Suprapubic skin (tissue), 4 donors: ENCODE measurements at regions not wholly inside any gene's neighbourhood (a gene's known extent, or its start where the extent isn't known, plus 50 kb on each side); places are given as distances from the start of the nearest gene placed in this dataset.
A peak's percentile ranks its signal among the peaks of the same experiment; 100 is the strongest.

ENCODE experiments used
- DNase-seq, 2 donors: peaks; one replicate each; pipeline ENCODE4 v3.0.0-alpha.2; 2019; ENCODE audit warnings: low spot score in 2 of 2
- H3K27ac ChIP-seq: fragments of 200-600 bp; sonication (generic); one replicate; pipeline ENCODE4 v1.5.1; 2019
- H3K27me3 ChIP-seq: fragments of 200-600 bp; sonication (generic); one replicate; pipeline ENCODE4 v1.5.1; 2019
- H3K36me3 ChIP-seq: fragments of 200-600 bp; sonication (generic); one replicate; pipeline ENCODE4 v1.5.1; 2019
- H3K4me1 ChIP-seq: fragments of 200-600 bp; sonication (generic); one replicate; pipeline ENCODE4 v1.5.1; 2019
- H3K4me3 ChIP-seq: fragments of 200-600 bp; sonication (generic); one replicate; pipeline ENCODE4 v1.5.1; 2019; ENCODE audit warnings: mild to moderate bottlenecking
- H3K9me3 ChIP-seq: fragments of 200-600 bp; sonication (generic); one replicate; pipeline ENCODE4 v1.5.1; 2019
- EP300 ChIP-seq: sonication (generic); formaldehyde crosslinking; IDR thresholded peaks from one replicate; pipeline ENCODE4 v1.6.1; 2017; ENCODE audit warnings: antibody characterized with exemption
- POLR2A ChIP-seq, 2 donors: fragments of 450-650 bp; IDR thresholded peaks; one replicate each; pipeline ENCODE4 v1.6.1; 2017; ENCODE audit warnings: antibody characterized with exemption in 2 of 2, mild to moderate bottlenecking in 2 of 2, moderate library complexity in 2 of 2
- POLR2AphosphoS5 ChIP-seq, 3 donors: sonication (generic); formaldehyde crosslinking; IDR thresholded peaks; one replicate each; pipeline ENCODE4 v1.6.1; 2017; ENCODE audit warnings: antibody characterized with exemption in 3 of 3
- WGBS: methylation state at CpG from one replicate; pipeline ENCODE4 v1.1.5; 2018; 5-methylcytosine and 5-hydroxymethylcytosine counted together
- TF ChIP-seq, protein P1 (sequence below), 2 donors: fragments of 200-600 bp in 1 of 2; fragments of 450-650 bp in 1 of 2; sonication (generic) in 1 of 2; IDR thresholded peaks; one replicate each; pipeline ENCODE4 v1.5.1; 2016 to 2019; ENCODE audit warnings: antibody characterized with exemption in 2 of 2, mild to moderate bottlenecking in 1 of 2, moderate library complexity in 1 of 2

DNA sequence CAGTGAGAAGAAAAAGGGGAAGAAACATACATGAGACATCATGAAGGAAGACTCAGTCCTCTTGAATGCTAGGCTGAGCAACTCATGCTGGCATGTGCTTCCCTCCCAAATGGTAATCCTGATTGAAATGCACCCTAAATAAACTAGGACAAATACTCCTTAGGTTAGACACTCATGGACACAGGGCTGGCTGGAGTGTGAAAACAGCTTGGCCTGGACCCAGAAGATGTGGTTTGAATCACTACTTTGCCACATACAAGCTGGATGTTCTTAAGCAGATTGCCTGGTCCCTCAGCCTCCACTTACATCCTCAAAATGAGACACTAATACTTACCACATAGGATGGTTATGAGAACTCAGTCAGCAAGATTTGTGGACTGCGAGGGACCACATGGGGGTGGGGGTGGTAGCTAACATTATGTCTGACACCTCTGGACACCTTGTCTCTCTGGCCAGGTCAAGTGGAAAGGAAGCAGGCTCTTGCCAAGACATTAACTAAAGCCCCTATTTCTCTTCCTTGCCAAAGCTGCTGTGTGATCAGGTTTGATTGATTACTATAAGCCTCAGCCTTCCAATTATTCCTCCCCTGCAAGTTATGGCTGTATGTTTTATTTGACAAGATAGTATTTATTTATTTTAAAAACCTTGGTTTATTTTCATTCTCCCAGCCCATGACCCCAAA lies 138.9 kb upstream of the SLC7A14 start:
- TF ChIP-seq POLR2AphosphoS5 (IDR thresholded peaks at IDR 0.05): no peak
- TF ChIP-seq, protein P1, sequence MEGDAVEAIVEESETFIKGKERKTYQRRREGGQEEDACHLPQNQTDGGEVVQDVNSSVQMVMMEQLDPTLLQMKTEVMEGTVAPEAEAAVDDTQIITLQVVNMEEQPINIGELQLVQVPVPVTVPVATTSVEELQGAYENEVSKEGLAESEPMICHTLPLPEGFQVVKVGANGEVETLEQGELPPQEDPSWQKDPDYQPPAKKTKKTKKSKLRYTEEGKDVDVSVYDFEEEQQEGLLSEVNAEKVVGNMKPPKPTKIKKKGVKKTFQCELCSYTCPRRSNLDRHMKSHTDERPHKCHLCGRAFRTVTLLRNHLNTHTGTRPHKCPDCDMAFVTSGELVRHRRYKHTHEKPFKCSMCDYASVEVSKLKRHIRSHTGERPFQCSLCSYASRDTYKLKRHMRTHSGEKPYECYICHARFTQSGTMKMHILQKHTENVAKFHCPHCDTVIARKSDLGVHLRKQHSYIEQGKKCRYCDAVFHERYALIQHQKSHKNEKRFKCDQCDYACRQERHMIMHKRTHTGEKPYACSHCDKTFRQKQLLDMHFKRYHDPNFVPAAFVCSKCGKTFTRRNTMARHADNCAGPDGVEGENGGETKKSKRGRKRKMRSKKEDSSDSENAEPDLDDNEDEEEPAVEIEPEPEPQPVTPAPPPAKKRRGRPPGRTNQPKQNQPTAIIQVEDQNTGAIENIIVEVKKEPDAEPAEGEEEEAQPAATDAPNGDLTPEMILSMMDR (IDR thresholded peaks at IDR 0.05): no peak
- no peak for TF ChIP-seq POLR2A (IDR thresholded peaks at IDR 0.05)
- no peak for TF ChIP-seq EP300
- Histone ChIP-seq H3K9me3 (no peaks in the 10 kb centered on the region), H3K4me3 (no peak overlapping the region), H3K36me3 (no peaks in the 10 kb centered on the region), H3K27me3 (no peaks in the 10 kb centered on the region), H3K27ac (peak overlapping the region; percentile 22), H3K4me1 (peaks cover 14% of the 10 kb centered on the region)
- peak in 1 of 2 donors; percentile 72 for DNase-seq
- WGBS: 92% methylated on average over 1 of the region's 1 CpG

DNA sequence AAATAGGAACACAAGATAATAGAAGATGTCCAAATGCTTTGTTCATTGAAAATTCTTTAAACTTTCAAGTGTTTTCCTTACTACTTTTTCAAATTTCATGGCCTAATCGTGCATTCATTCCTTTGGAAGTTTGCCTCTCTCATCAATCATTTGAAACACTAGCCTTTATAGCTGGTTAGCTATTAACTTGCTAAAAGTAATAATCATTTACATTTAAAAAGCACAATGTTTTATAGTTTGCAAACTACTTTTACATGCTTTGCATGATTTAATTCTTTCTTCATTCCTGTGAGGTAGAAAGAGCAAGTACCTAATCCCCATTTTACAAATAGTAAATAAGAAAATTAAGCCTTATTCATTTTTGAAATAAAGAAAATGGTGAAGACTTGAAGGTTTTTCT lies 137.4 kb upstream of the SLC7A14 start:
- no peak for DNase-seq
- TF ChIP-seq, protein P1 (IDR thresholded peaks at IDR 0.05): no peak
- TF ChIP-seq EP300 (no peak), POLR2A (IDR thresholded peaks at IDR 0.05) (no peak), POLR2AphosphoS5 (IDR thresholded peaks at IDR 0.05) (no peak)
- Histone ChIP-seq H3K36me3 (no peaks in the 10 kb centered on the region), H3K4me1 (peaks cover 14% of the 10 kb centered on the region), H3K4me3 (no peak overlapping the region), H3K27ac (no peak overlapping the region), H3K27me3 (no peaks in the 10 kb centered on the region), H3K9me3 (no peaks in the 10 kb centered on the region)
- WGBS: 70% methylated on average over 1 of the region's 1 CpG

DNA sequence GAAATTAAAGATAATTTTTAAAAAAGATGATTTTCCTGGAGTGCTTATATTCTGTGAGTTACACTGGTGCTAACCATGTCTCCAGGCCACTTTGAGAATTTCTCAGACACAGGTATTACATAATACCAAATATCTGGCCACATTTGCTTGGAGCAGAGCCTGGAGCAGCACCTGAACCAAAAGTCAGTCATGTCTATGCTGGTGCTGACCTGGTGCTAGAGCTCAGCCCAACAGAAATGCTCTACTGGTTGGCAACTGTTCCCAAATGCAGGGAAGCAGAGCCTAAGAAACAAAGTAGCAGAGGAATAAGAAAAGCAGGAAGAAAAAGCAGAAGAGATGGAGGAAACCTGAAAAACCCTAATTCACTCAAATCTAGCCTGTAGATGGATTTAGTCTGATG lies 135.7 kb upstream of the SLC7A14 start:
- Histone ChIP-seq H3K36me3 (no peaks in the 10 kb centered on the region), H3K27ac (no peak overlapping the region), H3K9me3 (no peaks in the 10 kb centered on the region), H3K4me3 (no peak overlapping the region), H3K4me1 (peaks cover 10% of the 10 kb centered on the region), H3K27me3 (no peaks in the 10 kb centered on the region)
- no peak for TF ChIP-seq POLR2A (IDR thresholded peaks at IDR 0.05)
- TF ChIP-seq POLR2AphosphoS5 (IDR thresholded peaks at IDR 0.05): no peak
- TF ChIP-seq, protein P1 (IDR thresholded peaks at IDR 0.05): no peak
- no peak for TF ChIP-seq EP300
- no peak for DNase-seq

DNA sequence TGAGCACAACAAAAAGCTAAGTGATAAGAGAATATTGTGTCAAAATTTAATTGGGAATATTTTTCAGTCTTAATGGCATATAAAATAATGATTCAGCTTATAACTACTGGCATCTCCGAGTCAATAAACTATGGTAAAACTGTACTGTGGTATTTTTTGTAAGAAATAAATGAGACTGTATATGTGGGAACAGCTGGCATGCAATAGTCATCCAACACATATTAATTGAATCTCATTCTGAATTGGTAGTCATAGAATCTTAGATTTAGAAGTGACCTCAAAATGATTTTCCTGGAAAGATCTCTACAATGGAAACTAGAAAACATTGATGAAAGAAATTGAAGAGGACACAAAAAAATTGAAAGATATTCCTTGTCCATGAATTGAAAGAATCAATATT lies 133.4 kb upstream of the SLC7A14 start:
- Histone ChIP-seq H3K27ac (no peak overlapping the region), H3K4me3 (no peak overlapping the region), H3K9me3 (no peaks in the 10 kb centered on the region), H3K36me3 (no peaks in the 10 kb centered on the region), H3K4me1 (peaks cover 3% of the 10 kb centered on the region), H3K27me3 (no peaks in the 10 kb centered on the region)
- no peak for TF ChIP-seq POLR2A (IDR thresholded peaks at IDR 0.05)
- no peak for TF ChIP-seq POLR2AphosphoS5 (IDR thresholded peaks at IDR 0.05)
- TF ChIP-seq EP300: no peak
- 83% methylated on average over 1 of the region's 1 CpG for WGBS
- no peak for DNase-seq

DNA sequence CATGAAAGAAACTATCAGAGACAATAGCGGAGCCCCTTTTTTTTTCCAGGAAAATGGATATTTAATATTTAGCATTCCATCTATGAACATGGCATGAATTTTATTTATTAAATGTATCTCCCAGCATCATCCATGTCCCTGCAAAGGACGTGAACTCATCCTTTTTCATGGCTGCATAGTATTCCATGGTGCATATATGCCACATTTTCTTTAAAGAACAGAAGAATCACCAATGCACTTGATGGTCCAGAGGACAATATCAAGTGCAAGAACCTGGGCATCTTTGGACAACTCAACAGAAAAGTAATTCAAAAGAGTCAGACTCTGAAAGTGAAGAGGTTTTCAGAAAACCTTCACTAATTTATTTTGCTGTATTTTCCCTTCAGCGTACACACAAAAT lies 133.0 kb upstream of the SLC7A14 start:
- TF ChIP-seq EP300 (no peak), POLR2AphosphoS5 (IDR thresholded peaks at IDR 0.05) (no peak), POLR2A (IDR thresholded peaks at IDR 0.05) (no peak)
- TF ChIP-seq, protein P1 (IDR thresholded peaks at IDR 0.05): no peak
- Histone ChIP-seq H3K27ac (no peak overlapping the region), H3K27me3 (no peaks in the 10 kb centered on the region), H3K9me3 (no peaks in the 10 kb centered on the region), H3K4me1 (peaks cover 3% of the 10 kb centered on the region), H3K36me3 (no peaks in the 10 kb centered on the region), H3K4me3 (no peak overlapping the region)
- no peak for DNase-seq
- WGBS: 95% methylated on average over 3 of the region's 3 CpGs
